SH-SY5Y (cell line): ENCODE measurements at regions not wholly inside any gene's neighbourhood (a gene's known extent, or its start where the extent isn't known, plus 50 kb on each side); places are given as distances from the start of the nearest gene placed in this dataset.

Source experiments
- GATA2 ChIP-seq: IDR thresholded peaks from 2 replicates; pipeline ENCODE4 v1.6.1; 2011; ENCODE audit warnings: mild to moderate bottlenecking, low read depth, low read length
- GATA3 ChIP-seq: IDR thresholded peaks from 2 replicates; pipeline ENCODE4 v1.6.1; 2011; ENCODE audit warnings: low read depth, mild to moderate bottlenecking, low read length, moderate library complexity

DNA sequence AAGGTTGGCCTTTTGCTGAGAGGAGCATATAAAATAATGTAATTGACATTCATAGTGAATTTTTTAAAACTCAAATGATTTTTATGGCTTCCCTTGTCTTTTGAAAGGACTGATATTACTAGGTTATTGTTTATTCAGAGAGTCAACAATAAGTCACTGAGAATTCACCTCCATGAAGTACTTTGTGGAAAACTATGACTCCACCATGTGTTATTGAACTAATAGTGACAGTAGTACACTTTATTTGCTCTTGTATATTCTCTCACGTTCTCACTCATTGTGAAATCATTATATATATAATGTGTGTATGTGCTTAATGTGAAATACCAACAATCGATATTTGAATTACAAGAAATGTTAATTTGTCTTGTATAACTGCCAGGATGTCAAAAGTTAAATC, 267.4 kb upstream of the CCDC179 start:
- TF ChIP-seq GATA2 = no peak
- TF ChIP-seq GATA3 = no peak
